Stomach (tissue), 8 donors: ENCODE measurements at regions not wholly inside any gene's neighbourhood (a gene's known extent, or its start where the extent isn't known, plus 50 kb on each side); places are given as distances from the start of the nearest gene placed in this dataset.

Source experiments
- DNase-seq, 2 donors: peaks; one replicate each; pipeline versions ENCODE4 v3.0.0 to v3.0.0-alpha.2; 2013 to 2019
- H3K27ac ChIP-seq, 5 donors: fragments of 200-600 bp in 4 of 5; sonication (generic) in 4 of 5; one replicate each; pipeline ENCODE4 v1.5.1; 2013 to 2019; ENCODE audit warnings: mild to moderate bottlenecking in 1 of 5, moderate library complexity in 1 of 5
- H3K27me3 ChIP-seq, 3 donors: fragments of 200-600 bp; sonication (generic); one replicate each; pipeline ENCODE4 v1.5.1; 2017 to 2019; ENCODE audit warnings: mixed run types in 1 of 3
- H3K36me3 ChIP-seq, 4 donors: fragments of 200-600 bp; sonication (generic); 1 replicate in 3 of 4; 2 replicates in 1 of 4; pipeline ENCODE4 v1.5.1; 2016 to 2019
- H3K4me1 ChIP-seq, 4 donors: fragments of 200-600 bp; sonication (generic); one replicate each; pipeline ENCODE4 v1.5.1; 2016 to 2019
- H3K4me3 ChIP-seq, 4 donors: fragments of 200-600 bp; sonication (generic) in 3 of 4; one replicate each; pipeline ENCODE4 v1.5.1; 2016 to 2019; ENCODE audit warnings: mild to moderate bottlenecking in 1 of 4
- H3K9me3 ChIP-seq, 4 donors: fragments of 200-600 bp; sonication (generic); one replicate each; pipeline ENCODE4 v1.5.1; 2016 to 2019
- EP300 ChIP-seq: sonication (generic); formaldehyde crosslinking; IDR thresholded peaks from one replicate; pipeline ENCODE4 v1.6.1; 2017; ENCODE audit warnings: antibody characterized with exemption
- POLR2A ChIP-seq, 4 donors: fragments of 450-650 bp; IDR thresholded peaks; one replicate each; pipeline ENCODE4 v1.6.1; 2016; ENCODE audit warnings: antibody characterized with exemption in 4 of 4, control low read depth in 2 of 4, mild to moderate bottlenecking in 1 of 4, moderate library complexity in 1 of 4
- POLR2AphosphoS5 ChIP-seq, 3 donors: sonication (generic); formaldehyde crosslinking; IDR thresholded peaks; one replicate each; pipeline ENCODE4 v1.6.1; 2016; ENCODE audit warnings: antibody characterized with exemption in 3 of 3
- WGBS, 5 donors: extraction: QIAGEN DNeasy Blood & Tissue Kit in 3 of 5; methylation state at CpG; one replicate each; pipeline versions ENCODE4 v1.1.5 to v1.1.7; 2013 to 2018; 5-methylcytosine and 5-hydroxymethylcytosine counted together
- intact Hi-C: fragments of 100-400 bp; cut with DNase I; formaldehyde crosslinking; loops from one replicate; pipeline ENCODE4 v1.15.1; 2023; ENCODE audit warnings: low total_unique reads
- TF ChIP-seq, protein P1 (sequence below), 7 experiments: fragments of 450-650 bp in 4 of 7; fragments of 200-600 bp in 3 of 7; sonication (generic) in 3 of 7; IDR thresholded peaks; one replicate each; pipeline ENCODE4 v1.5.1; 2016 to 2019; ENCODE audit warnings: antibody characterized with exemption in 7 of 7, control low read depth in 2 of 7, mild to moderate bottlenecking in 1 of 7
- donor health status: healthy with polysubstance abuse.
- donor health status: Bipolar disorder and iron deficiency.
- donor health status: healthy.

GRCh38 chr10:65808687-65809333 is 1117.0 kb upstream of the LRRTM3 start:
- Histone ChIP-seq H3K9me3 (peaks cover 0 to 4% (median 0%) of the 10 kb centered on the region in 4 donors), H3K36me3 (no peaks in the 10 kb centered on the region), H3K27me3 (no peaks in the 10 kb centered on the region), H3K27ac (no peak overlapping the region), H3K4me1 (peaks cover 0 to 6% (median 0%) of the 10 kb centered on the region in 4 donors), H3K4me3 (no peak overlapping the region)
- 85 to 96% (median 92%) methylated on average over 3 of the region's 3 CpGs for WGBS, 5 donors
- no peak for TF ChIP-seq POLR2A (IDR thresholded peaks at IDR 0.05)
- TF ChIP-seq EP300, result no peak
- intact Hi-C loops, result no loop called here
- no peak for DNase-seq

- TF ChIP-seq POLR2AphosphoS5 (IDR thresholded peaks at IDR 0.05) (no peak), POLR2A (IDR thresholded peaks at IDR 0.05) (no peak), EP300 (no peak)
- no peaks in the 10 kb centered on the region for H3K4me1 ChIP-seq
- no peak overlapping the region for H3K27ac ChIP-seq
- peaks cover 0 to 4% (median 0%) of the 10 kb centered on the region in 4 donors for H3K9me3 ChIP-seq
- WGBS, 5 donors, result 92 to 99% (median 94%) methylated on average over 15 to 28 of the region's 28 CpGs
- H3K36me3 ChIP-seq, result no peaks in the 10 kb centered on the region
- intact Hi-C loops, result no loop called here
- H3K4me3 ChIP-seq, result no peak overlapping the region
- no peaks in the 10 kb centered on the region for H3K27me3 ChIP-seq
- no peak for DNase-seq
Measured at GRCh38 chr10:65811931-65812525, 1113.8 kb upstream of the LRRTM3 start.

DNA sequence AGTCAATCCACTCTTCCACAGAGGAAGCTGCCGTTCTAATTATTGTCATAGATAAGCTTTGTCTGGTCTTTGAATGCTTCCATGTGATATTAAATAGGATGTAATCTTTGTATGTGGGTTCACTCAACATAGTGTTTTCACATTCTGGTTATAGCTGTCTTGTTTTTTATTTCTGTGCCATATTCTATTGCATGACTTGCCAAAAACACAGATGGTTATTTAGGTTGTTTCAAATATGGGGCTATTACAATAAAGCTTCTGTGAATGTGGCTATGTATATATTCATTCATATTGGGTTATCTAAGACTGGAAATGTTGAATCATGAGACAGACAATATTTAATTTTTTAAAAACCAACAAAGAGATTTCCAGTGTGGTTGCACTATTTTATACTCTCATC is 1109.3 kb upstream of the LRRTM3 start:
- 37 to 89% (median 44%) methylated on average over 1 of the region's 1 CpG for WGBS, 5 donors
- intact Hi-C loops, result no loop called here
- H3K36me3 ChIP-seq, result no peaks in the 10 kb centered on the region
- no peak for DNase-seq
- H3K4me3 ChIP-seq, result no peak overlapping the region
- no peaks in the 10 kb centered on the region for H3K4me1 ChIP-seq
- no peaks in the 10 kb centered on the region for H3K27me3 ChIP-seq
- H3K9me3 ChIP-seq, result peaks cover 0 to 4% (median 0%) of the 10 kb centered on the region in 4 donors
- no peak for TF ChIP-seq EP300
- no peak overlapping the region for H3K27ac ChIP-seq

- DNase-seq, result no peak
- Histone ChIP-seq H3K4me3 (no peak overlapping the region), H3K4me1 (no peaks in the 10 kb centered on the region), H3K27ac (no peak overlapping the region), H3K27me3 (no peaks in the 10 kb centered on the region), H3K36me3 (no peaks in the 10 kb centered on the region), H3K9me3 (no peaks in the 10 kb centered on the region)
- no peak for TF ChIP-seq EP300
- TF ChIP-seq, protein P1, sequence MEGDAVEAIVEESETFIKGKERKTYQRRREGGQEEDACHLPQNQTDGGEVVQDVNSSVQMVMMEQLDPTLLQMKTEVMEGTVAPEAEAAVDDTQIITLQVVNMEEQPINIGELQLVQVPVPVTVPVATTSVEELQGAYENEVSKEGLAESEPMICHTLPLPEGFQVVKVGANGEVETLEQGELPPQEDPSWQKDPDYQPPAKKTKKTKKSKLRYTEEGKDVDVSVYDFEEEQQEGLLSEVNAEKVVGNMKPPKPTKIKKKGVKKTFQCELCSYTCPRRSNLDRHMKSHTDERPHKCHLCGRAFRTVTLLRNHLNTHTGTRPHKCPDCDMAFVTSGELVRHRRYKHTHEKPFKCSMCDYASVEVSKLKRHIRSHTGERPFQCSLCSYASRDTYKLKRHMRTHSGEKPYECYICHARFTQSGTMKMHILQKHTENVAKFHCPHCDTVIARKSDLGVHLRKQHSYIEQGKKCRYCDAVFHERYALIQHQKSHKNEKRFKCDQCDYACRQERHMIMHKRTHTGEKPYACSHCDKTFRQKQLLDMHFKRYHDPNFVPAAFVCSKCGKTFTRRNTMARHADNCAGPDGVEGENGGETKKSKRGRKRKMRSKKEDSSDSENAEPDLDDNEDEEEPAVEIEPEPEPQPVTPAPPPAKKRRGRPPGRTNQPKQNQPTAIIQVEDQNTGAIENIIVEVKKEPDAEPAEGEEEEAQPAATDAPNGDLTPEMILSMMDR (IDR thresholded peaks at IDR 0.05), result no peak
- no peak for TF ChIP-seq POLR2AphosphoS5 (IDR thresholded peaks at IDR 0.05)
- TF ChIP-seq POLR2A (IDR thresholded peaks at IDR 0.05), result no peak
- intact Hi-C loops, result no loop called here
- 74 to 82% (median 78%) methylated on average over 3 of the region's 3 CpGs for WGBS, 5 donors
Measured at GRCh38 chr10:65818990-65819389, 1106.8 kb upstream of the LRRTM3 start.

- Histone ChIP-seq H3K27ac (no peak overlapping the region), H3K36me3 (no peaks in the 10 kb centered on the region), H3K4me3 (no peak overlapping the region), H3K4me1 (no peaks in the 10 kb centered on the region), H3K9me3 (no peaks in the 10 kb centered on the region), H3K27me3 (no peaks in the 10 kb centered on the region)
- no peak for DNase-seq
- intact Hi-C loops, result no loop called here
- WGBS, 5 donors, result 25 to 69% (median 43%) methylated on average over 1 of the region's 1 CpG
- TF ChIP-seq EP300 (no peak), POLR2AphosphoS5 (IDR thresholded peaks at IDR 0.05) (no peak), POLR2A (IDR thresholded peaks at IDR 0.05) (no peak)
- TF ChIP-seq, protein P1 (IDR thresholded peaks at IDR 0.05), result no peak
Measured at GRCh38 chr10:65827359-65827758, 1098.5 kb upstream of the LRRTM3 start.

GRCh38 chr10:65838811-65839210 is 1087.0 kb upstream of the LRRTM3 start:
- H3K4me3 ChIP-seq, result no peak overlapping the region
- H3K27me3 ChIP-seq, result no peaks in the 10 kb centered on the region
- H3K27ac ChIP-seq, result no peak overlapping the region
- no peak for DNase-seq
- H3K9me3 ChIP-seq, result no peaks in the 10 kb centered on the region
- no peaks in the 10 kb centered on the region for H3K4me1 ChIP-seq
- intact Hi-C loops, result no loop called here
- TF ChIP-seq POLR2A (IDR thresholded peaks at IDR 0.05) (no peak), POLR2AphosphoS5 (IDR thresholded peaks at IDR 0.05) (no peak), EP300 (no peak)
- TF ChIP-seq, protein P1 (IDR thresholded peaks at IDR 0.05), result no peak
- no peaks in the 10 kb centered on the region for H3K36me3 ChIP-seq
